ENCODE measurements at regions not wholly inside any gene's neighbourhood (a gene's known extent, or its start where the extent isn't known, plus 50 kb on each side); places are given as distances from the start of the nearest gene placed in this dataset.
"Not testable (repeated sequence)": the region's sequence is repeated elsewhere in the genome, so short reads cannot be mapped to it uniquely, and the experiment has no call there.

DNA sequence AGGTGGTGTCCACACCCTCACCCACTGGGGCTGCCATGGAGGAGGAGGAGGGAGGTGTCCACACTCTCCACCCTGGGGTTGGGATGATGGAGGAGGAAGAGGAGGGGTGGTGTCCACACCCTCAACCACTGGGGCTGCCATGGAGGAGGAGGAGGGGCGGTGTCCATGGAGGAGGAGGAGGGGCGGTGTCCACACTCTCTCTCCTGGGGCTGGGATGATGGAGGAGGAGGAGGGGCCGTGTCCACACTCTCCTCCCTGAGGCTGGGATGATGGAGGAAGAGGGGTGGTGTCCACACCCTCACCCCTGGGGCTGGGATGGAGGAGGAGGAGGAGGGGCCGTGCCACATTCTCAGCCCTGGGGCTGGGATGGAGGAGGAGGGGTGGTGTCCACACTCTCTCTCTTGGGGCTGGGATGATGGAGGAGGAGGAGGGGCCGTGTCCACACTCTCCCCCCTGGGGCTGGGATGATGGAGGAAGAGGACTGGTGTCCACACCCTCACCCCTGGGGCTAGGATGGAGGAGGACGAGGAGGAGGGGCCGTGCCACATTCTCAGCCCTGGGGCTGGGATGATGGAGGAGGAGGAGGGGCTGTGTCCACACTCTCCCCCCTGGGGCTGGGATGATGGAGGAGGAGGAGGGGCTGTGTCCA is 231.7 kb downstream of the CRLF2 start:
- Histone ChIP-seq H3K4me1 (ENCODE audit: insufficient read depth, low read length) (no peaks in the 10 kb centered on the region), H3K9me3 (ENCODE audit: low read depth, low read length) (peaks cover 6% of the 10 kb centered on the region), H3K4me3 (ENCODE audit: low read length) (no peak overlapping the region), H3K27me3 (ENCODE audit: insufficient read depth, low read length) (peaks cover 3% of the 10 kb centered on the region)

DNA sequence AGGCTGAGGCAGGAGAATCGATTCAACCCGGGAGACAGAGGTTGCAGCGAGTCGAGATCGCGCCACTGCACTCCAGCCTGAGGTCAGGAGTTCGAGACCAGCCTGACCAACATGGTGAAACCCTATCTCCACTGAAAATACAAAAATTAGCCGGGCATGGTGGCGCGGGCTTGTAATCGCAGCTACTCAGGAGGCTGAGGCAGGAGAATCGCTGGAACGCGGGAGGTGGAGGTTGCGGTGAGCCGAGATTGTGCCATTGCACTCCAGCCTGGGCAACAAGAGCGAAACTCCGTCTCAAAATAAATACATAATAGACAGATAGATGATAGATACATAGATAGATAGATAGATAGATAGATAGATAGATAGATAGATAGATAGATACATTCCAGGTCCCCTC is 233.3 kb downstream of the CRLF2 start:
- H3K27me3 ChIP-seq (ENCODE audit: insufficient read depth, low read length); H3K4me3 ChIP-seq (ENCODE audit: low read length); H3K9me3 ChIP-seq (ENCODE audit: low read depth, low read length); H3K4me1 ChIP-seq (ENCODE audit: insufficient read depth, low read length): not testable (repeated sequence)

DNA sequence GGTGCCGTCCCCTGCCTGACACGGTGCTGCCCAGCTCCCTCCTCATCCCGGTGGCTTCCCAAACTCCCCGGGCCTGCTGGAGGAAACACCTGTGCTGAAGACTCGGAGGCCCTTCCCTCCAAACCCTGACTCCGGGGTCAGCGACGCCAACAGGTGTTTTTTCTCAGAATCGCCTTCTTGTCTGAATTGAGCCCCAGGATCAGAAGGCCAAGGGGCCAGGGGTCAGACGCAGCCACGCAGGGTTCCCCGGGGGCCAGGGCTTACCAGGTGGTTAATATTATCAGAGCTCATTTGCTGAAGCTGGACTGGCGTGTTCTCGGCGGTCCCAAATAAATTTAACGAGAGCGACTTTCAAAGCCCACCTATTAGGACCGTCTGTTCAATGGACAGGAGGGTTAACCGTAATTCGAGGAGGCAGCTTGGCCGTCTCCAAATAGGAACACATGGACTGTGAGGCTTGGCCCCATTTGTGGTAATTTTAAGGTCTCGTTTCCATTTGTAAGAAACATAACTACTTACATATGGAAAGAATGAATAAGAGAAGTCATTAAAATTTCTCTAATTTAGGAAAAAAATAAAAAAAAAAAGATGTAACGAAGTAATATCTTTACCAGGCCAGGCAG is 239.3 kb downstream of the CRLF2 start:
- Histone ChIP-seq H3K27me3 (ENCODE audit: insufficient read depth, low read length) (no peaks in the 10 kb centered on the region), H3K4me1 (ENCODE audit: insufficient read depth, low read length) (no peaks in the 10 kb centered on the region), H3K9me3 (ENCODE audit: low read depth, low read length) (peaks cover 6% of the 10 kb centered on the region), H3K4me3 (ENCODE audit: low read length) (no peak overlapping the region)

DNA sequence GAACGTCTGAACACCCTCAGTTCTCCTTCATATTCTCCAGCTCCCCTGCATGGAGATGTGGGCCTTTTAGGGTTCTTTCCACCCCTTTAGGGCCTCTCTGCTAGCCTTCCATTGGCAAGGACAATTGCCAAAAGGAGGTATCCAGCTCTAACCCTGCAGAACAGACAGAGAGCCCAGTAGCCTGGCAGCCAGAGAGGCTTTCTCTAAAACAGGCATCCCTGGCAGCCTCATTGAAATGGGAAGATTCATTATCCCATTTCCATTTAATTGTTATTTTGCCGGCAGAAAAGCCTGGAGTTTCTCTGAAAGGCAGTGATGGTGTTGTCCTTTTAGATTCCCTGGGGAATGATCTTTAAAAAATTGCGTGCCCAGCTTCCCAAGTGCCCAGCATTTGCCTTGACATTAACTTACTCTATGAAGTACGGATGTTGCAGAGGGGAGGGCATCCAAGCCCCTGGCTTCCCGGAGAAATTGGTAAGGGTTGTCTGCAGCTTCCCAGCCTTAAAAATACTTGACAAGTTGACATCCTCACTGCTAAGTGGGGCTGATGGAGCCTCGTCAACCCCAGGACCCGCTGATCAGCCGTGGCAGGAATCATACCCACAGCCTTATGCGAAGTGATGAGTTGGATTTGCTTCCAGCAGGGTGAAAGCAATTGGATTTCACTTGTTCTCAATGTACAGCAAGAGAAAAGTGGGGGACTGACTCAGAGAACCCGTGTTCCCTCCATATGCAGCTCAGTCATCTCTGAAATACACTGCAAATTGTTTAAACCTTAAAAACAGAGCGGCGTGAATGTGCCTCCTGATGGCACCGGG is 244.1 kb downstream of the CRLF2 start:
- no peak overlapping the region for H3K4me3 ChIP-seq (ENCODE audit: low read length)
- no peaks in the 10 kb centered on the region for H3K9me3 ChIP-seq (ENCODE audit: low read depth, low read length)
- no peaks in the 10 kb centered on the region for H3K4me1 ChIP-seq (ENCODE audit: insufficient read depth, low read length)
- H3K27me3 ChIP-seq (ENCODE audit: insufficient read depth, low read length): no peaks in the 10 kb centered on the region

DNA sequence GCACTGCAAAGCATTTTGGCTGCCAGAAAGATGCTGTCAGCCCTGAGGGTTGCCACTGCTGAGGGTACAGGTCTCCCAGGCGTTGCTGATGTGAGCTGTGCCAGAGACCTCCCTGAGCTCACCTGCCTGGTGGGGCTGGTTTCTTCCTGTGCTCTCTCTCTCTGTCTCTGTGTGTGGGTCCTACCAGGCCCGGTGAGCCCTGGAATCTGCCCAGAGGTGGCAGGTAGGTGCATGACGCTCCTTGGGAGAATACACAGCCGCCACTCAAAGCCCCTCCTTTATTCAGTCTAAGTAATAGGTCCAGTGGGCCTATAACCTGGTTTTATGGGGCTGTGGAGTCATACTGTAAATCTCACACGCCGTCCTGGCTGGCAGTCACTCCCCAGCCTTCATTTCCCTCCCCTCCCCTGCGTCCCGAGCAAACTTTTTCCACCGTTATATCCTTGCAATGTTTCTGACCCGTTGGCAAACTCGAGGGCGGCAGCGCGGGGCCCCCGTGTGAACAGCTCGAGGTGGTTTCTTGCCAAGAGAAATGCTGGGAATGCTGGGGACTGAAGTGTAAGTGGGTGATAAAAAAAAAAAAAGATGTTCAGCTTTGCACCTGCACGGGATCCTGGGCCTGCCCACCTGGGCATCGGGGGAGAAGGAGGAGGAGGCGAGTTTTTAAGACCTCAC is 245.9 kb downstream of the CRLF2 start:
- H3K27me3 ChIP-seq (ENCODE audit: insufficient read depth, low read length): no peaks in the 10 kb centered on the region
- no peaks in the 10 kb centered on the region for H3K9me3 ChIP-seq (ENCODE audit: low read depth, low read length)
- H3K4me3 ChIP-seq (ENCODE audit: low read length): no peak overlapping the region
- H3K4me1 ChIP-seq (ENCODE audit: insufficient read depth, low read length): no peaks in the 10 kb centered on the region

DNA sequence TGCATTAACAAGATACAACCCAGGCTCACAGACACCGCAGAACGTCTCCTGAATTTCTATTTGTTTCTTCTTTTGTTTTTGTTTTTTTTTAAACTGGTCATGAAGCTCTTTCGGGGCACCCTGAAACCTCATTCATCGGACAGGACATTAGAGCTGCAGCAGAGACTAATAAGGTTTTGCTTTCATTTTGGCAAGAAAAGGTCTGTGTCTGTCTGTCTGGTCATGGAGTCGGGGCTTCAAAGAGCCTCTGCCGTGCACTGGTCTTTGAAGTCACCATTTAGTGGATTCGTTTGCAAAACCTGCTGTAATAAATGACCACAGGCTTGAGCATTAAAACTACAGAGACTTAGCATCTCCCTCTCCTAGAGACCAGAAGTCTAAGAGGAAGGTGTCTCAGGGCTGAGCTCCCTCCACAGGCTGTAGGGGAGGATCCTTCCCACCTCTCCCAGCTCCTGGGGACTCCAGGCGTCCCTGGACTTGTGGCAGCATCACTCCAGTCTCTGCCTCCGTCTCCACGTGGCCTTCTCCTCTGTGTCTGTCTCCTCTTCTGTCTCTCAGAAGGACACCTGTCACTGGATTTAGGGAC is 247.5 kb downstream of the CRLF2 start:
- no peaks in the 10 kb centered on the region for H3K4me1 ChIP-seq (ENCODE audit: insufficient read depth, low read length)
- no peaks in the 10 kb centered on the region for H3K9me3 ChIP-seq (ENCODE audit: low read depth, low read length)
- H3K4me3 ChIP-seq (ENCODE audit: low read length): no peak overlapping the region
- no peaks in the 10 kb centered on the region for H3K27me3 ChIP-seq (ENCODE audit: insufficient read depth, low read length)

DNA sequence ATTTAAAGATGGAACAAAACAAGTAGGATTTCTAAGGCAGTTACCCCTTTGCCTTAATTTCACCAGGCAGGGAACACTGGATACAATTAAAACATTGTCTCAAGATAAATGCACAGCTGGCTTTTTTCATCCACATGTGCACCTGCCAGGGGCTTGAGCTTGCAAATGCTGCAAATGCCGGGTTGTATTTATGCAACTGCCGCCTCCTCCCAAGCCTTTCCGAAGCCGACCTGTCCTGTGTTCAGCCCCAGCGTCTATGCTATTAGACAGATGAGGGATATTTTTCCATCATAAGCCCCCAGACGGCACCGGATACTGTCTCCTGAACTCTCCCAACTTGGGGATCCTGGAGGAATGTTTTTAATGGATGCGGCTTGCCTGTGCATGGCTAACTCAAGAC is 251.6 kb downstream of the CRLF2 start:
- Histone ChIP-seq H3K4me3 (ENCODE audit: low read length) (no peak overlapping the region), H3K4me1 (ENCODE audit: insufficient read depth, low read length) (no peaks in the 10 kb centered on the region), H3K9me3 (ENCODE audit: low read depth, low read length) (no peaks in the 10 kb centered on the region), H3K27me3 (ENCODE audit: insufficient read depth, low read length) (no peaks in the 10 kb centered on the region)

GRCh38 chrX:959595-959994 is 252.9 kb downstream of the CRLF2 start:
- Histone ChIP-seq H3K27me3 (ENCODE audit: insufficient read depth, low read length) (no peaks in the 10 kb centered on the region), H3K4me3 (ENCODE audit: low read length) (no peak overlapping the region), H3K9me3 (ENCODE audit: low read depth, low read length) (no peaks in the 10 kb centered on the region), H3K4me1 (ENCODE audit: insufficient read depth, low read length) (no peaks in the 10 kb centered on the region)

DNA sequence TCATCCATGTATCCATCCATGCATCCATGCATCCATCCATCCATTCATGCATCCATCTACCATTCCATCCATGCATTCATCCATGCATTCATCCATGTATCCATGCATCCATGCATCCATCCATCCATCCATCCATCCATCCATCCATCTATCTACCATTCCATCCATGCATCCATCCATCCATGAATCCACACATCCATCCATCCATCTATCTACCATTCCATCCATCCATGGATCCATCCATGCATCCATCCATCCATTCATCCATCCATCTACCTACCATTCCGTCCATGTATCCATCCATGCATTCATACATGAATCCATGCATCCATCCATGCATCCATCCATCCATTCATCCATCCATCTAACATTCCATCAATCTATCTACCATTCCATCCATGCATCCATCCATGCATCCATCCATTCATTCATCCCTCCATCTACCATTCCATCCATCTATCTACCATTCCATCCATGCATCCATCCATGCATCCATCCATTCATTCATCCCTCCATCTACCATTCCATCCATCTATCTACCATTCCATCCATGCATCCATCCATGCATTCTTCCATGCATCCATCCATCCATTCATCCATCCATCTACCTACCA is 257.2 kb downstream of the CRLF2 start:
- not testable (repeated sequence) for H3K9me3 ChIP-seq (ENCODE audit: low read depth, low read length); H3K4me3 ChIP-seq (ENCODE audit: low read length); H3K27me3 ChIP-seq (ENCODE audit: insufficient read depth, low read length); H3K4me1 ChIP-seq (ENCODE audit: insufficient read depth, low read length)

GRCh38 chrX:953879-954482 is 258.5 kb downstream of the CRLF2 start:
- Histone ChIP-seq H3K27me3 (ENCODE audit: insufficient read depth, low read length) (no peaks in the 10 kb centered on the region), H3K4me3 (ENCODE audit: low read length) (no peak overlapping the region), H3K4me1 (ENCODE audit: insufficient read depth, low read length) (no peaks in the 10 kb centered on the region), H3K9me3 (ENCODE audit: low read depth, low read length) (no peaks in the 10 kb centered on the region)

GRCh38 chrX:952816-953215 is 259.6 kb downstream of the CRLF2 start:
- Histone ChIP-seq H3K9me3 (ENCODE audit: low read depth, low read length) (no peaks in the 10 kb centered on the region), H3K27me3 (ENCODE audit: insufficient read depth, low read length) (no peaks in the 10 kb centered on the region), H3K4me1 (ENCODE audit: insufficient read depth, low read length) (no peaks in the 10 kb centered on the region), H3K4me3 (ENCODE audit: low read length) (no peak overlapping the region)

DNA sequence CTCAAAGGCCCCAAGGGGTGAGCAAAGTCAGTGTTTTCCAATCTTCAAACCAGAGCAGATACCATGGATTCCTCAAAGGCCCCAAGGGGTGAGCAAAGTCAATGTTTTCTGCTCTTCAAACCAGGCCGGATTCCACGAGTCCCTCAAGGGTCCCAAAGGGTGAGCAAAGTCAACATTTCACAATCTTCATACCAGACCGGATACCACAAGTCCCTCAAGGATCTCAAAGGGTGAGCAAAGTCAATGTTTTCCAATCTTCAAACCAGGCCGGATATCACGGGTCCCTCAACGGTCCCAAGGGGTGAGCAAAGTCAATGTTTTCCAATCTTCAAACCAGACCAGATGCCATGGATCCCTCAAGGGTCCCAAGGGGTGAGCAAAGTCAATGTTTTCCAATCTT is 265.2 kb downstream of the CRLF2 start:
- H3K27me3 ChIP-seq (ENCODE audit: insufficient read depth, low read length); H3K4me1 ChIP-seq (ENCODE audit: insufficient read depth, low read length); H3K4me3 ChIP-seq (ENCODE audit: low read length); H3K9me3 ChIP-seq (ENCODE audit: low read depth, low read length): not testable (repeated sequence)

DNA sequence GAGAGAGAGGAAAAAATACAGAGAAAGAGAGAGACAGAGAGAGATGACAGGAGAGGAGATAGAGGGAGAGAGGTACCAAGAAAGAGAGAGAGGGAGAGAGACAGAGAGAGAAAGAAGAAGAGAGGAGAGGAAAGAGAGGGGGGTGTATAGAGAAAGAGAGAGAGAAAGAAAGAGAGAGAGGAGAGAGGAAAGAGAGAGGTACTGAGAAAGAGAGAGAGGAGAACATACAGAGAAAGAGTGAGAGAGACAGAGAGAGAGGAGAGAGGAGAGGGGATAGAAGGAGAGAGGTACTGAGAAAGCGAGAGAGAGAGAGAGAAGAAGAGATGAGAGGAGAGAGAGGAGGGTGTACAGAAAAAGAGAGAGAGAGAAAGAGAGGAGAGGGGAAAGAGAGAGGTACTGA is 269.4 kb downstream of the CRLF2 start:
- Histone ChIP-seq H3K27me3 (ENCODE audit: insufficient read depth, low read length) (no peaks in the 10 kb centered on the region), H3K4me1 (ENCODE audit: insufficient read depth, low read length) (no peaks in the 10 kb centered on the region), H3K4me3 (ENCODE audit: low read length) (no peak overlapping the region), H3K9me3 (ENCODE audit: low read depth, low read length) (no peaks in the 10 kb centered on the region)

DNA sequence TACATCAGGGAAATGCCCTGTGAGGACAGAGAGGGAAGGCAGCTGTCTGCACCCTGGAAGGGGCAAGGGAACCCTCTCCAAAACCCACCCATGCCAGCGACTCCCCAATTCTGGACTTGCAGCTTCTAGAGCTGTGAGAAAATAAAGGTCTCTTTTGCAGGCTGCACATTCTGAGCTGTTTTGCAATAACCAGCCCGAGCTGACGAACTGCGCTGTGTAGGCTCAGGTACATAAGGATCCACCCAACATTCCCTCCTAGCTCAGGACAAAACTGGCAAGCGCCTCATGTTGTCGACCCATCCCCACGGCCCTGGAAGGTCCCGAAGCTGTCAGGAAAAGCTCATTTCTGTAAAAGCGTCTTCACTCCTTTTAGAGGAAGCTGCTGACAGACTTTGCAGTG is 271.8 kb downstream of the CRLF2 start:
- Histone ChIP-seq H3K4me3 (ENCODE audit: low read length) (no peak overlapping the region), H3K27me3 (ENCODE audit: insufficient read depth, low read length) (no peaks in the 10 kb centered on the region), H3K9me3 (ENCODE audit: low read depth, low read length) (no peaks in the 10 kb centered on the region), H3K4me1 (ENCODE audit: insufficient read depth, low read length) (no peaks in the 10 kb centered on the region)

Data from mononuclear cell (primary cell).